Endothelial cell of umbilical vein (primary cell): ENCODE measurements at regions not wholly inside any gene's neighbourhood (a gene's known extent, or its start where the extent isn't known, plus 50 kb on each side); places are given as distances from the start of the nearest gene placed in this dataset.

Experiments
- CTCF ChIP-seq, 2 donors: IDR thresholded peaks; 1 replicate in 1 of 2; 2 replicates in 1 of 2; pipeline ENCODE4 v1.5.1; 2011; ENCODE audit warnings: low read length in 2 of 2, mild to moderate bottlenecking in 2 of 2, moderate library complexity in 2 of 2, control low read depth in 1 of 2, inconsistent platforms in 1 of 2, low read depth in 1 of 2; ENCODE audit not compliant: insufficient read depth in 1 of 2; ENCODE audit errors: extremely low read depth in 1 of 2
- EZH2 ChIP-seq: IDR thresholded peaks from 2 replicates; pipeline ENCODE4 v1.6.1; 2012; ENCODE audit warnings: borderline replicate concordance, low read depth, mild to moderate bottlenecking, moderate library complexity, low read length, inconsistent platforms; ENCODE audit not compliant: severe bottlenecking
- FOS ChIP-seq: IDR thresholded peaks from 2 replicates; pipeline ENCODE4 v1.6.1; 2011; ENCODE audit warnings: mild to moderate bottlenecking, low read length, moderate library complexity, borderline replicate concordance; ENCODE audit not compliant: insufficient read depth
- JUN ChIP-seq: IDR thresholded peaks from 2 replicates; pipeline ENCODE4 v1.6.1; 2011; ENCODE audit warnings: borderline replicate concordance, low read depth; ENCODE audit not compliant: insufficient read length, insufficient read depth
- MAX ChIP-seq: IDR thresholded peaks from 2 replicates; pipeline ENCODE4 v1.6.1; 2011; ENCODE audit not compliant: insufficient read depth, insufficient read length
- MYC ChIP-seq: IDR thresholded peaks from one replicate; pipeline ENCODE4 v1.6.1; 2011; ENCODE audit warnings: mild to moderate bottlenecking, low read depth, low read length
- POLR2A ChIP-seq: IDR thresholded peaks from 2 replicates; pipeline ENCODE4 v1.6.1; 2012; ENCODE audit warnings: low read depth, mild to moderate bottlenecking, control low read depth, low read length
- POLR2AphosphoS5 ChIP-seq: IDR thresholded peaks from 2 replicates; pipeline ENCODE4 v1.6.1; 2012; ENCODE audit warnings: low read depth, mild to moderate bottlenecking, control low read depth, low read length, moderate library complexity; ENCODE audit not compliant: insufficient read depth

GRCh38 chr5:56616454-56617160 is 198.7 kb upstream of the MAP3K1 start:
- TF ChIP-seq POLR2AphosphoS5 = no peak
- TF ChIP-seq CTCF (IDR thresholded peaks at IDR 0.05; ENCODE audit: extremely low read depth in 1 of 2, insufficient read depth in 1 of 2, low read depth in 1 of 2, low read length in 2 of 2) = no peak
- TF ChIP-seq MAX = no peak
- no peak for TF ChIP-seq JUN
- TF ChIP-seq EZH2 = no peak
- no peak for TF ChIP-seq POLR2A
- TF ChIP-seq MYC = no peak
- TF ChIP-seq FOS = no peak
